Neural progenitor cell (in vitro differentiated cells): ENCODE measurements at regions not wholly inside any gene's neighbourhood (a gene's known extent, or its start where the extent isn't known, plus 50 kb on each side); places are given as distances from the start of the nearest gene placed in this dataset.

Source experiments
- EZH2 ChIP-seq: fragments of 200-600 bp; sonication (generic); IDR thresholded peaks from 2 replicates; pipeline ENCODE4 v1.6.1; 2017; ENCODE audit warnings: antibody characterized with exemption, mild to moderate bottlenecking, moderate library complexity
- TF ChIP-seq, protein P1 (sequence below): fragments of 200-600 bp; sonication (generic); IDR thresholded peaks from 2 replicates; pipeline ENCODE4 v1.5.1; 2017; ENCODE audit warnings: antibody characterized with exemption, mild to moderate bottlenecking

DNA sequence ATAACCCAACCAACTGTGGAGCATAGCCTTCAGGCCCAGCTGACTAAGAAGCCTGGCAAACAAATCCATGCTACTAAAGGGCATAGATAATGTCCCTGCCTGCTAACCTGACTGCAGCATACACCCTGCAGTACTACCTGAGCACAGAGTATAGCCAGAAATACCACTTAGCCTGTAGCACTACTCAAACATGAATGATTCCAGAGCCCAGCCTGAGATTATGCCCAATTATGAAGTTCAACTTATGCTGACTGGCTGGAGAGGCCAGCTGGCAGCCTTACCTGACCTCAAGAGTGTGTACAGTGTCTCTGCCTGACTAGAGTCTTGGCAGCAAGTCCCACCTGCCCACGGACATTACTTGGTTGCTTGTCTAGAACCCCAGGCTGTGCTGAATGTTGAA lies 1265.3 kb downstream of the CDH11 start:
- TF ChIP-seq, protein P1, sequence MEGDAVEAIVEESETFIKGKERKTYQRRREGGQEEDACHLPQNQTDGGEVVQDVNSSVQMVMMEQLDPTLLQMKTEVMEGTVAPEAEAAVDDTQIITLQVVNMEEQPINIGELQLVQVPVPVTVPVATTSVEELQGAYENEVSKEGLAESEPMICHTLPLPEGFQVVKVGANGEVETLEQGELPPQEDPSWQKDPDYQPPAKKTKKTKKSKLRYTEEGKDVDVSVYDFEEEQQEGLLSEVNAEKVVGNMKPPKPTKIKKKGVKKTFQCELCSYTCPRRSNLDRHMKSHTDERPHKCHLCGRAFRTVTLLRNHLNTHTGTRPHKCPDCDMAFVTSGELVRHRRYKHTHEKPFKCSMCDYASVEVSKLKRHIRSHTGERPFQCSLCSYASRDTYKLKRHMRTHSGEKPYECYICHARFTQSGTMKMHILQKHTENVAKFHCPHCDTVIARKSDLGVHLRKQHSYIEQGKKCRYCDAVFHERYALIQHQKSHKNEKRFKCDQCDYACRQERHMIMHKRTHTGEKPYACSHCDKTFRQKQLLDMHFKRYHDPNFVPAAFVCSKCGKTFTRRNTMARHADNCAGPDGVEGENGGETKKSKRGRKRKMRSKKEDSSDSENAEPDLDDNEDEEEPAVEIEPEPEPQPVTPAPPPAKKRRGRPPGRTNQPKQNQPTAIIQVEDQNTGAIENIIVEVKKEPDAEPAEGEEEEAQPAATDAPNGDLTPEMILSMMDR = no peak
- no peak for TF ChIP-seq EZH2
